ENCODE measurements at regions not wholly inside any gene's neighbourhood (a gene's known extent, or its start where the extent isn't known, plus 50 kb on each side); places are given as distances from the start of the nearest gene placed in this dataset.

DNA sequence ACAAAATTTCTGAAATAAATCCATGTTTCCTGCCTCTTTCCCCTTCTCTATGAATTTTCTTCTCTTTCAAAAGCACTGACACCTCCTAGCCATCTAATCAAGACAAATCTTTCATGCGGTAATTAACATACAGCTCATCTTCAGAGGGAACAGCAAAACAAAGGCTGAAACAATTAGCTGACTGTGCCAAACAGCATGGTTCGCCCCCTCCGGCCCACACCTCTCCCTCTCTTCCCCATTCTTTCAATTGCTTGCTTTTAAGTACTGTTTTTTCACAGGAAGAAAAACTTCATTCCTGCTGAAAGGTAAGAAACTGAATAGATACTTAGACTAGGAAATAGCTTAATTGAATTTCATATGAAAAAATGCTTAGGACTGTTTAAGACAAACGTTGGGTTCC lies 291.1 kb upstream of the NOCT start:
- peaks cover 6% of the 10 kb centered on the region for H3K27me3 Mint-ChIP-seq
- no peak overlapping the region for H3K4me3 Mint-ChIP-seq
- no peak for DNase-seq
- no peak overlapping the region for H3K27ac Mint-ChIP-seq
- no peaks in the 10 kb centered on the region for H3K9me3 Mint-ChIP-seq
- no peaks in the 10 kb centered on the region for H3K4me1 Mint-ChIP-seq (ENCODE audit: low read depth)
- H3K36me3 Mint-ChIP-seq (ENCODE audit: low read depth), result no peaks in the 10 kb centered on the region

DNA sequence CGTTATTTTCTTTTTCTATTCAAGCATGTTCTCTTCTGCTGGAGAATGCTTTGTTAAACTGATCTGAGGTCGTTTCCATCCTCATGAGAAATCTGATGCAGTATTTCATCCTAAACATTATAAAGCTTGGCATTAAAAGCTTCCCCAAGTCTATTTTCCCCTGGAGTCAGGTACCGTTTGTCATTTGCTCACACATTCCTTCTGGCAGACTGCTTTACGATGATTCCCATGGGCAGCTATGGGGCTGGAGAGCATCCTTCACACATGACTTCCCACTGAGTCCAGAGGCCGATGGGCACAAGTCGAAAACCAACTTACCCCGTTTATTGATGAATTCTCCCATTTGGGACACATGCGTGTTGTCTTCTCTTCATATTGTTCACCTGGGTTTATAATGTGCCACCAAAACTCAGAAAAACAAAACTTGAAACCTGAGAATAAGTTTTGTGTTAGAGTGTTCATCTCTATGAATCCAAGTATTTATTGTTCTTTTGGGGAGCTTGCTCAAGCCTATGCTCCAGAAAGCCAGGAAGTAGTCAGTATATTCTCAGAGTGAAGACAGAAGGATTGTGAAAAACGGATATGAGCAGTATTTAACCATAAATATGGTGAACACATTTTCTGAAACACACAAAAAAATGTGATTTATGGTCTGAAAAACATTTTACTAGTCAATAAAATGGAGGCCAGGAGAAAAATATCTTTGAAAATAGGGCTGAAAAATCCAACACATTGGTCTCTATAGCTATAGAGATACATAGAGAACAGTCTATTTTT lies 298.8 kb upstream of the NOCT start:
- H3K27ac Mint-ChIP-seq, result no peak overlapping the region
- no peaks in the 10 kb centered on the region for H3K4me1 Mint-ChIP-seq (ENCODE audit: low read depth)
- H3K27me3 Mint-ChIP-seq, result peaks cover 3% of the 10 kb centered on the region
- no peak for DNase-seq
- H3K36me3 Mint-ChIP-seq (ENCODE audit: low read depth), result no peaks in the 10 kb centered on the region
- H3K4me3 Mint-ChIP-seq, result no peak overlapping the region
- H3K9me3 Mint-ChIP-seq, result no peaks in the 10 kb centered on the region

DNA sequence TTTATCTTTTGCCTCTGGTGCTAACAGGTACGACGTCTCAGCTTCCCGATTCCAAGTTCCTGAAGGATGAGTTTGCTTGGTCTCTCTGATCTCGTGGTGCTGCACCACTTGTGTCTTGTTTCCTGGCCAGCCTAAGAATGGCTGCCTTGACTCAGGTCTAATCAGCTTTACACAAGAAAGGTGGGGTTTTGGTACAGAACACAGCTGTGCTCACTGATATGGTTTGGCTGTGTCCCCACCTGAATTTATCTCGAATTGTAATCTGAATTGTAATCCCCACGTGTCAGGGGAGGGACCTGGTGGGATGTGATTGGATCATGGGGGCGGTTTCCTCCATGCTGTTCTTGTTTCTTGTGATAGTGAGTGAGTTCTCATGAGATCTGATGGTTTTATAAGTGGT lies 305.3 kb upstream of the NOCT start:
- Mint-ChIP-seq H3K36me3 (ENCODE audit: low read depth) (no peaks in the 10 kb centered on the region), H3K4me1 (ENCODE audit: low read depth) (no peaks in the 10 kb centered on the region), H3K9me3 (no peaks in the 10 kb centered on the region), H3K27me3 (peaks cover 3% of the 10 kb centered on the region), H3K4me3 (no peak overlapping the region), H3K27ac (no peak overlapping the region)
- DNase-seq, result no peak

DNA sequence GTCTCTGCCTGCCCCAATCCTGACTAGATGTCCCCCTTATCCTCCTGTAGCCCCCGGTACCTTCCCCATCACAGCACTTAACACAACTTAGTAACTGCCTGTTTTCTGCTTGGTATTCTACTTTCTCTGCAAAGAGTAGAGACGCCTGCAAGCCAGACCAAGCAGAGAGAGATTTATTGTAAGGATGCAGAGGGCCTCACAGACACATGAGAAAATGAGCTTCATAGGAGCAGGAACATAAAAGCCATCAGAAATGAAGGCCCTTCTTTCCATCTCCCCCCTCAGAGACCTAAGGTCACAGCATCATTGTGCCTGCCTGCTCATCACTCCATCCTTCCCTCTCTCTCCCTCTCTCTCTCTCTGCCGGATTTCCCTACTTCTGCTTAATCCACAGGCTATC lies 305.7 kb upstream of the NOCT start:
- Mint-ChIP-seq H3K4me1 (ENCODE audit: low read depth) (no peaks in the 10 kb centered on the region), H3K27me3 (peaks cover 3% of the 10 kb centered on the region), H3K4me3 (no peak overlapping the region), H3K9me3 (no peaks in the 10 kb centered on the region), H3K36me3 (ENCODE audit: low read depth) (no peaks in the 10 kb centered on the region), H3K27ac (no peak overlapping the region)
- no peak for DNase-seq

DNA sequence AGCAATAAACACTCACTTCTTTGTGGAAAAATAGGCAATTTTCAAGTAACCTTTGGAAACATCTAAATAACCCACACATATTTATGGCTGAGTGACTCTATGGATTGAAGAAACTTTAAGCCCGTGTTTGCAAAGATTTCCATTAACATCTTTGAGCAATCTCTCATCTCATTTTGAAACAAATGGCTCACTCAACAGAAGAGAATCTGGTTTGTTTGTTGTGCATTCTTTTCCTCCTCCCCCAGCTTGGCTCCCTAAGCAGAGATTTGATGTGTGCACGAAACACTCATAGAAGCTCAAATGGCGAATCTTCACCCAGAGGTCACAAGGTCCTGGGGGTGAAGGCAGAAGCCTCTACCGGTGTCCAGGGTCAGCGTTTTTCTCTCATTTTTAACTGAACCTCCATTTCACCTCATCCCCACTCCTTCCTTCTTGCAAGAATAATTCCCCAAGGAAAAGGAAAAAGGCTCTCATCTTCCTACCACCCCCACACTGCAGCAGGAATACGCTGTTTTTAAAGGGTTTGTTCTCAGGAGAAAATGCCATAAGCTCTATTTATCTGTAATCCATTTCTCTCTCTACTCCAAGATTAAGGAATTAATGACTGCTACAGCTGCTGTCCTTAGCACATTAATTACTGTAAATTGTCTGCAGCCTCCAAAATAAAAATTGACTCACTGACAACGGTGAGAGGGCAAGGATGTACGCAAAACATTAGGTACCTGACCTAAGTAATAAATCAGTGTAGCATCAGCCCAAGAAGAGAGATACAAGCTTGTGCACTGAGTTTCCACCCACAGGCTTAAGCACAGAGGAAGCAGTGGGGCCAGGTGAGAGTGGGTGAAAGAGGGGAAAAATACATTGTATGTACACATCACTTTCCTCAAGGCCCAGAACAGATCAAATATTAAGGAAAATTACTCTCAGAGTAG lies 307.6 kb upstream of the NOCT start:
- Mint-ChIP-seq H3K36me3 (ENCODE audit: low read depth) (no peaks in the 10 kb centered on the region), H3K4me1 (ENCODE audit: low read depth) (no peaks in the 10 kb centered on the region), H3K27me3 (no peaks in the 10 kb centered on the region), H3K9me3 (no peaks in the 10 kb centered on the region), H3K27ac (no peak overlapping the region), H3K4me3 (no peak overlapping the region)
- no peak for DNase-seq

DNA sequence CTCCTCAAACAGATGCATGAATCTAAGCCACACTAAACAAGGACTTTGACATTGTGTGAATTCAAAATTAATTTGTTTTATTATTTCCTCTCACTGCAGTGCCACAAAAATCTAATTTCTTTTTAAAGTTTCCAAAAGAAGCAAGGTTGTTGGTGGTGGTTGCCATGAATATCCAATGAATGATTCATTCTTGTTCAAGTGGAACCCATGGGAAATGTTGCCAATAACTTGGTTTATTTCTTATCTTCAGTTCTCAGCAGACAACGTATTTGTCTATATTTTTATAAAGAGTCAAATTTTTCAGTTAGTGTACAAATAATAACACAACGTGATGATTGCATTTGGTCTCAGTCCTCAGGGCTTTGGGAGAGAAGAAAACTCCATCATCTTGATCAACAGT lies 309.4 kb upstream of the NOCT start:
- no peaks in the 10 kb centered on the region for H3K27me3 Mint-ChIP-seq
- no peak overlapping the region for H3K4me3 Mint-ChIP-seq
- no peaks in the 10 kb centered on the region for H3K36me3 Mint-ChIP-seq (ENCODE audit: low read depth)
- no peaks in the 10 kb centered on the region for H3K4me1 Mint-ChIP-seq (ENCODE audit: low read depth)
- H3K27ac Mint-ChIP-seq, result no peak overlapping the region
- H3K9me3 Mint-ChIP-seq, result no peaks in the 10 kb centered on the region
- no peak for DNase-seq

DNA sequence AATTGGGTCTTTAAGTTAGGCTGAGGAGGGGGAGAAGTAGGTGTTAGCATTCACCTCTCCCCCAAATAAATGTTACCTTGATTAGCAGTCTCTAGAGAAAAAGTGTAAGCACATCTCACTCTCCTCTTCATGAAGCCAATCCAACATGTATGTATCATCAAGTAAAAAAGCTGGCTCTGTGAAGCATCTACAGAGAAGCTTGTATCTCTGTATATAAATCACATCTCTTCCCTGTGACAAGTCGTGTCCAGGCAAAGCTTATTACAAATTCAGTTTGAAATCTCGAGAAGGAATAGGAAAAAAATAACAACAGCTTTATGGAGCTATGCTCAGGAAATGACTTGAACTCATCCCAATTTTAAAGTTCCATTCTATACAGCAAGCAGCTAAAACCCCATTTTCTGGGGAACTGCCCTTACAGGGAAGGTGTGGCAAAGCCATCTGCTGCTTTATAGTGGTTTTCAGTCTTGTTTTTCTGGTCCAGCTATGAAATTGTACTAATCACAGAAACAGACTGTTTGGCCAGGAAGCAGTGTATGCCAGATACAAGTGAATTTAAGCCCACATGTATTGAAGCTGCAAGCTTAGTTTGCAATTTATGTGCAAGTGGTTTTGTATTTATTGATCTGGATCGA lies 313.3 kb upstream of the NOCT start:
- Mint-ChIP-seq H3K9me3 (no peaks in the 10 kb centered on the region), H3K36me3 (ENCODE audit: low read depth) (no peaks in the 10 kb centered on the region), H3K4me1 (ENCODE audit: low read depth) (no peaks in the 10 kb centered on the region), H3K4me3 (no peak overlapping the region), H3K27me3 (no peaks in the 10 kb centered on the region), H3K27ac (no peak overlapping the region)
- DNase-seq, result no peak

DNA sequence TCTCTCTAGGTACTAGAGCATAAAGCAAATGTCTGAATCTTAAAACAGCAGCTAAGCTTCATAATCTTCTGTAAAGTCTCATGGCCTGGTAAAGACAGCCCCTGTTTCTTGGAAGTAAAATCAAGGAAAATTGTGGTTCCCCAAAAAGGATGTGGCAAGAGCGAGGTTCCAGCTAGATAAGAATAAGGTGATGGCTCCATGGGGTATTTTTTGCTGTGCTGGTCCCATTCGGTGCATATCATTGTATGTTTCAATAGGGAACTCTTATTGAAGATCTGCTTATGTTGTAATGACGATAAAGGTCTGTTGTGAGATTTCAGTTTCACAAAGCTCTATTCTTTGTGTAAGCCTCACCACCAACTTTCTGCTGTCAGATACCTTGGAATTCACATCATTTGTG lies 316.9 kb upstream of the NOCT start:
- Mint-ChIP-seq H3K27ac (no peak overlapping the region), H3K4me3 (no peak overlapping the region), H3K36me3 (ENCODE audit: low read depth) (no peaks in the 10 kb centered on the region), H3K4me1 (ENCODE audit: low read depth) (no peaks in the 10 kb centered on the region), H3K9me3 (no peaks in the 10 kb centered on the region), H3K27me3 (peaks cover 7% of the 10 kb centered on the region)
- no peak for DNase-seq

DNA sequence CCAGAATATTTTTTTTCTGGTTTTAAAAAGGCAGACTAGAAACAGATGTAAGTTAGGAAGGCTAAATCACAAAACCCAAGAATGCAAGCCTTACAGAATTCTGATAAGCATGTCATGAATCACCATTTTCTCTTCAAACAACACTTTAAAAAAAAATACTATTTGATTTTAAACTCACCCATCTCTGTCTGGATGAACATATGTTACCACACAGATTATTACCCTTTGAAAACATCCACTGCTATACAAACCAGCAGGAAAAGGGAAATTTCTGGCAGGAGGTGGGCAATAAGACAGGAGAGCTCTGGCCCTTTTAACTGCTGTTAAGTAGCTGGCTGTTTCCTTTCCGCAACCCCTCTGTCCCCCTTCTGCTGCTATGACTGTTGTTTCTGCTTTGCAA lies 317.7 kb upstream of the NOCT start:
- no peak overlapping the region for H3K27ac Mint-ChIP-seq
- H3K27me3 Mint-ChIP-seq, result peaks cover 7% of the 10 kb centered on the region
- no peak overlapping the region for H3K4me3 Mint-ChIP-seq
- no peaks in the 10 kb centered on the region for H3K36me3 Mint-ChIP-seq (ENCODE audit: low read depth)
- H3K9me3 Mint-ChIP-seq, result no peaks in the 10 kb centered on the region
- DNase-seq, result no peak
- no peaks in the 10 kb centered on the region for H3K4me1 Mint-ChIP-seq (ENCODE audit: low read depth)

DNA sequence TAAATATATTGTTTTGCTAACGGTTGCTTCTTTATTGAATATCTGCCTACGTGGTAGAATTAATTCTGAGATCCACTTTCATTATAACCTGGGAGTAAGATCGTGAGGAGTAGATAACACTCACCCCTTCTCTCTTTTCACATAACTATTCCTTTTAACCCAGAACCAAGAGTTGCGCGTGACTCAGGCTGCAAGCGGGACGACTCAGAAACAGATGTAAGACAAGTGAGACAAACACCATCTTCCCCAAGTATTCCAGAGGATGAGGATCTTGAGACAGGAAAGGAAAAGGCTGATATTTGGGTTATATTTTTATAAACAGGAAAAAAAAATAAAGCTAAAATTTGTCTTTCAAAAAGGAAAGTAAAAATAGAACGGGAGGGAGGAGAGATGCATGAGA lies 318.8 kb upstream of the NOCT start:
- Mint-ChIP-seq H3K27me3 (peaks cover 7% of the 10 kb centered on the region), H3K9me3 (no peaks in the 10 kb centered on the region), H3K4me3 (no peak overlapping the region), H3K36me3 (ENCODE audit: low read depth) (no peaks in the 10 kb centered on the region), H3K4me1 (ENCODE audit: low read depth) (no peaks in the 10 kb centered on the region), H3K27ac (no peak overlapping the region)
- no peak for DNase-seq

DNA sequence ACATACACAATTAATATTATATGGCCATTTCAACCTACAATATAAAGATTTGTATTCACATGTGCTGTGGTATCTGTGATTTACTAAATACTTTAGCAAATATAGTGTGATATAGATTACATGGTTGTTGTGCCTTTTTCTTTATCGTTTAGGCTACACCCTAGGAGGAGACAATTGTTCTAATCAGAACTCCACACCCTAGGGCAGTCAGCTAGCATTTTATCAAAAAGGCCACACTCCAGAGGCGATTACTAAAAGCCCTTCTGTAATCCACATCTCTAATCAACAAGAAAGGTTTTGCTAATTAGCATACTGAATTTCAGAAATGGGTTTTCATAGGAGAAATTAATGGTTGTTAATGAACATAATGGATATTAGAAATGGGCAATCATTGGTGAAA lies 319.5 kb upstream of the NOCT start:
- H3K36me3 Mint-ChIP-seq (ENCODE audit: low read depth), result no peaks in the 10 kb centered on the region
- peaks cover 7% of the 10 kb centered on the region for H3K27me3 Mint-ChIP-seq
- no peaks in the 10 kb centered on the region for H3K4me1 Mint-ChIP-seq (ENCODE audit: low read depth)

DNA sequence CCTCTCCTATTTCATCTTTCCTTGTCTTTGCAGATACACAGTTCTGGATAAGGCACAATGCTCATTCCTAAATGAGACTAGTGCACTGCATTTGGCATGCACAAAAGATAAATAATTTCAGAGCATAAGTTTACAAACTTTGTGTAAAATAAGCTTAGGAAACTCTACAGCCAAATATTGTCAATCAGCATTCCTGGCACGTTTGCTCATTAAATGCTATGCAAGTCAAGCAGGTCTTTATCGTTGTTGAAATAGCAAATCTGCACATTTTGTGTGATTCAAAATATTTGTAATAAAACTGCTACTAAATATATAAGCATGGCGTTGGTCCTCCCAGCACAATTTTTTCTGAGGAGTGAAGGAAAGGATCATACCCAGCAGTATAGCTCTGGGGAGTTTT lies 322.1 kb upstream of the NOCT start:
- H3K27ac Mint-ChIP-seq, result no peak overlapping the region
- no peaks in the 10 kb centered on the region for H3K36me3 Mint-ChIP-seq (ENCODE audit: low read depth)
- H3K9me3 Mint-ChIP-seq, result no peaks in the 10 kb centered on the region
- DNase-seq, result no peak
- H3K27me3 Mint-ChIP-seq, result peaks cover 9% of the 10 kb centered on the region
- H3K4me3 Mint-ChIP-seq, result no peak overlapping the region
- no peaks in the 10 kb centered on the region for H3K4me1 Mint-ChIP-seq (ENCODE audit: low read depth)

More for the DNA sequence above, 319.5 kb upstream of the NOCT start:
- no peaks in the 10 kb centered on the region for H3K9me3 Mint-ChIP-seq
- no peak overlapping the region for H3K27ac Mint-ChIP-seq
- no peak for DNase-seq
- H3K4me3 Mint-ChIP-seq, result no peak overlapping the region

DNA sequence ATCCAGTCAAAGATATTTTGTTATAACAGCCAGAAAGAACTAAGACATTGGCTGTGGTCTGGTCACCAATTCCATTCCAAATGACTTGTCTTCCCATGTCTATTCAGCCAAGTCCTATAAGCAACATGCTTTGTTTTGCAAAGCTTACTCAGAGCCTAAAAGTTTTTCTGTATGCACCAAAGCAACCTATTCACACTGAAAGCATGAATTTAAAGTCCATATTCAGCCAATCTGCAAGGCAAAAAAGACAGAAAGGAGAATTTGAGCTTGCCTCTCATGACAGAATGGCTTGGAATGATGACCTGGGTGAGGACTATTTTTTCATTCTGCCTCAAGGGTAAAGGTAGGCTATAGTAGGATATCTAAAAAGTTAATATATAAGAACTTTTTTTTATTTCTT lies 323.2 kb upstream of the NOCT start:
- no peaks in the 10 kb centered on the region for H3K4me1 Mint-ChIP-seq (ENCODE audit: low read depth)
- H3K27me3 Mint-ChIP-seq, result peaks cover 12% of the 10 kb centered on the region
- DNase-seq, result no peak
- no peak overlapping the region for H3K4me3 Mint-ChIP-seq
- no peak overlapping the region for H3K27ac Mint-ChIP-seq
- no peaks in the 10 kb centered on the region for H3K36me3 Mint-ChIP-seq (ENCODE audit: low read depth)
- H3K9me3 Mint-ChIP-seq, result no peaks in the 10 kb centered on the region

DNA sequence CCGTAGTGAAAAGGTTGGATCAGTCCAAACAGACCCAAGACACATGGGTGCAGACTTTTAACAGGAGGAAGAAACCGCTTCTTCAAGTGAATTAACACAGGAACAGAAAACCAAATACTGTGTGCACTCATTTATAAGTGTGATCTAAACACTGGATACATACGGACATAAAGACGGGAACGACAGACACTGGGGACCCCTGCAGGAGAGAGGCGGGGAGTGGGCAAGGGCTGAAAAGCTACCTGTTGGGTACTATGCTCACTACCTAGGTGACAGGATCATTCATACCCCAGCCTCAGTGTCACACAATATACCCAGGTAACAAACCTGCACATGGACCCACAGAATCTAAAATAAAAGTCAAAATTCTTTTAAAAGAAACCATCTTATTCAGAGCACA lies 326.0 kb upstream of the NOCT start:
- no peaks in the 10 kb centered on the region for H3K36me3 Mint-ChIP-seq (ENCODE audit: low read depth)
- H3K27ac Mint-ChIP-seq, result no peak overlapping the region
- H3K27me3 Mint-ChIP-seq, result peaks cover 15% of the 10 kb centered on the region
- DNase-seq, result no peak
- no peak overlapping the region for H3K4me3 Mint-ChIP-seq
- no peaks in the 10 kb centered on the region for H3K4me1 Mint-ChIP-seq (ENCODE audit: low read depth)
- no peaks in the 10 kb centered on the region for H3K9me3 Mint-ChIP-seq

DNA sequence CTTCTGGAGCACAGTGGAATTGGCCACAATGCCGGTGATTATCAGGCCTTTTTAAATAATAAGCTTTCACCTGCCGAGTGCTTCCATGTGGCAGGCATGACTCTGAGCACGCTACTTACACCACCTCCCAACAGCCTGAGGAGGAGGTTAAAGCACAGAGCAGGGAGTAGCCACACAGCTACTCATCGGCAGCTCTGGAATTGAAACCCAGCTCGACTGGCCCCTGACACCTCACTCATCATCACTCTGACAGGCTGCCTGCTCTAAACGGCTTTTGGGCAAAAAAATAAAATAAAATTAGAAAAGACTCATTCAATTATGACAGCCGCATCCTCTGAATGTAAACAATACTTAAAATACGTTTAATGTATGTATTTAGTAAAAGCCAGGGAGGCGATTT lies 326.4 kb upstream of the NOCT start:
- no peaks in the 10 kb centered on the region for H3K4me1 Mint-ChIP-seq (ENCODE audit: low read depth)
- no peak for DNase-seq
- H3K9me3 Mint-ChIP-seq, result no peaks in the 10 kb centered on the region
- no peaks in the 10 kb centered on the region for H3K36me3 Mint-ChIP-seq (ENCODE audit: low read depth)
- H3K4me3 Mint-ChIP-seq, result no peak overlapping the region
- H3K27me3 Mint-ChIP-seq, result peaks cover 15% of the 10 kb centered on the region
- no peak overlapping the region for H3K27ac Mint-ChIP-seq
